HG02763 (cell line): ENCODE measurements at regions not wholly inside any gene's neighbourhood (a gene's known extent, or its start where the extent isn't known, plus 50 kb on each side); places are given as distances from the start of the nearest gene placed in this dataset.

Experiments used
- ATAC-seq: cut with Tn5 transposase; IDR thresholded peaks from one replicate; pipeline ENCODE4 v1.9.1; 2021; ENCODE audit warnings: mild to moderate bottlenecking, moderate library complexity; ENCODE audit not compliant: unreplicated experiment

GRCh38 chr15:70556779-70557178 is 206.6 kb downstream of the UACA start:
- ATAC-seq: no peak

- no peak for ATAC-seq
These were observed 207.1 kb downstream of the UACA start for GRCh38 chr15:70556151-70556741.

- no peak for ATAC-seq
These were observed 207.6 kb downstream of the UACA start for GRCh38 chr15:70555713-70556112.

DNA sequence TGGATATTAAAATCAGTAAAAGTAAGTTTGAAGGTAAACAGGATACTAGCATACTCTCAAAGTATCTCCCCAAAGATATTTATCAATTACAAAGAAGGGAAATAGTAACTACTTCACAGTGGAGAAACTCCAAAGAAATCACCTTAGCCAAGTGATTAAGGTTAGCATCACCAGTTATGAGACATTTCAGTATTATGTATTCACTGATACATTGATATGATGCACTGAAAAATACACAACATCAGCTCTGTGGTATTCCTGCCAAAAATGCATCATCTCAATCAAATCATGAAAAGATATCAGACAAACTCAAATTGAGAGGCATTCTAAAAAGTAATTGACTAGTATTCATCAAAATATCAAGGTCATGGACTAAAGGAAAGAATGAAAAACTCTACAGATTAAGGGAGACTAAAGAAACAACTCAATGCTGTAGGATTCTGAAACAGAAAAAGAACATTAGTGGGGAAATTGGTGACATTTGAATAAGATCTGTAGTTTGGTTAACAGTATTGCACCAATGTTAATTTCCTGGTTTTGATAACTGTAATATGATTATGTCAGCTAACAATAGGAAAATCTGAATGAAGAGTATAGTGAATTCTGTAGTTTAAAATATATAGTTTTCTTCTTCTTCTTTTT is 215.4 kb downstream of the UACA start:
- no peak for ATAC-seq

DNA sequence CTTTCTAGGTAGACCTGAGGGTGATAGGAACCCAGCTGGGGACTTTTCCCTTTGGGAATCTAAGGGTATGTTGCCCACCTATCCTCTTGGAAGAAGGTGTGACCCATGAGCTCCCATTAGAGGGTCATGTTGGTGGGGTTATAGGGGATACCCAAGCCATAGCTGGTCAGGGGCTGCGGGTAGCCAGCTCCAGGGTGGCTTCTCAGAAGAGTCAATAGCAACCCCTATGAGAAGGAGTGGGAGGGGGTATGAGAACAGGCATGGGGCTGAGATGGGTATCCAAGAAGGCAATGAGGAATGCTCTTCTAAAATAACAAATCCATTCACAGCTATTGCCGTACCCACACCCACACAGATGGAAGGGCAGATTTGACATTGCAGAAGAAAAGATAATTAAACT is 217.8 kb downstream of the UACA start:
- ATAC-seq: no peak

DNA sequence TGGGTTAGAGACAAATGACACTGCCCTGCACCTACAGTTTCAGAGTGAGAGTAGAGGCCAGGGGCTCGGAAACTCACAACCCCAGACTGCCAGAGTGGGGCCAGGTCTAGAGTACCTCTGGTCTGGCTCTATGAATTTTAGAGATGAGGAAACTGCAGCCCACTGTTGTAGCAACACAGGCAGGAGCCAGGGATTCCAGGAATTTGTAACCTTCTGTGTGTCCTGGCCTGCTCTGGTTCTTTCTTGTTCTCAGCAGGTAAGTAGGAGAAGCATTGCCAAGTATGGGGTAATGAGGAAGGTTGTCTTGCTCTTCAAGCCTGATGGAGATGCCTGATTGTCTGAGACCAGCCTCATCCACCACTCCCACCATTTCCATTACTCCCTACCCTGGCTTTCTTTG is 221.8 kb downstream of the UACA start:
- ATAC-seq: no peak

- no peak for ATAC-seq
These were observed 223.3 kb downstream of the UACA start for GRCh38 chr15:70539912-70540530.

- no peak for ATAC-seq
These were observed 223.9 kb downstream of the UACA start for GRCh38 chr15:70539409-70539808.

- ATAC-seq: no peak
These were observed 225.1 kb downstream of the UACA start for GRCh38 chr15:70538278-70538677.

- ATAC-seq: no peak
These were observed 227.4 kb downstream of the UACA start for GRCh38 chr15:70535955-70536338.

DNA sequence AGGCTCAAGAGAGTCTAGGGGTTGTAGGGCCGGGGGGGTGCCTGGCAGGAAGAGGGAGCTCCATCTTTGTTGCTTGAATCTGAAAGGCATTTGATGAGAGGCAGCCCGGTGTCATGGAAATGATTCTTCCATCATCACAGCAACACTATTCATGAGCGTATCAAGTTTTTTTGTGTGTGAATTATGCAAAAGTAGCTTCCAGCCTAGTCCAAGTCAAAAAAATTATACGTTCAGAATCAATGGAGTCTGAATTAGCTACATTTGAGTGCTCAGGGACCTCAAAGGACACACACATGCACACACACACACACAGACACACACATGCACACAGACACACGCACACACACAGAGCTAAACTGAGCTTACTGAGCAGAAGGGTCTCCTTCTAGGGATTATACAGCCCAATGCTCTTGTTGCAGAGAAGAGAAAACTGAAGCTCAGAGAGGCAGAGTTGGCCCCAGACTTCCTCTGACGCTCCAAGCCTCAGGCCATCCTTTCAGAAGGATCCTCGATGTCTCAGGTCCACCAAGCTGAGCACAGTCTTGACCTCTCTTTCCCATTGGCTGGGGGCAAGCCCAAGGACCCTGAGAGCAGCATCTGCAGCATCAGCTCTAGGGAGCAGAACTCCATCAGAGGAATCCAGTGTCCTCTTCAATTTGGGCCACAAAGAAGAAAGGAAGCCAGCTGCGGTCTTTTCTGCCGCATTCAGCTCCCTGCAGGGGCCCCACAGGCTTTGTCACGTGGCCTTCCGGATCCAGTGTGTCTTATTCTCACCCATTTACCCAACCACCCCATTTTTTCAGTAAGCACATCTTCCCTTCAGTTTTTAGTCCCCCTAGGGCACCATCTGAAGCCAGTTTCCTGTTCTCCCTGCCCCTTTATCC is 228.0 kb downstream of the UACA start:
- ATAC-seq: no peak

GRCh38 chr15:70533931-70534742 is 229.2 kb downstream of the UACA start:
- ATAC-seq: no peak

DNA sequence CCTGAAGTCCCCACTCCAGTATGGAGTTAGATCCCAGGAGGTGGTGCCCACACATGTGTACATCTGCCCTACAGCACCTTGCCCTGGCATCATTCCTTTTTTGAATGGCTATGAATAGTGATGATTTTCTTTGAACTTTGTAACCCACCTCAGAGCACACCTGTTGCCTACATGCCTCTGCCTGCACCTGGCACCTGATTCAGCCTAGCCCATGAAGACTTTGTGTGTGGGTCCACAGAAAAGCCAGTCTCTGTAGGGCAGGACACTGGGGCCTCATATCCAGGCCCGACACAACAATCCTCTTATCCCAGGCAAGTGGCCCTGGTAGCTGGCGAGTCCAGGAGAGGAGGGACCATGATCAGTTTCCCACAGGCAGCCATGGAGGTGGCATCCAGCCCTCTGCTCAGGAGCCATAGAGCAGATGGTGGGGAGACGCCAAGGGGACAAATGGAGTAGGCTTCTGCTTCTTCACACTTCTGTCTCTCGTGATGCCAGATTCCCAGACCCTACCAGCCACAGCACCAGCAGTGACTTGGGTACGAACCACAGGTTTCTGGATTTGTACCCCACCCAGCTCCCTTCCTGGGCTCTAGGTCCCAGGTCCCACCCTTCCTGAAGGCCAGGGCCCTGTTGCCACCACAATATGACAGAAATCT is 230.7 kb downstream of the UACA start:
- ATAC-seq: no peak

GRCh38 chr15:70531576-70531975 is 231.8 kb downstream of the UACA start:
- ATAC-seq: no peak

DNA sequence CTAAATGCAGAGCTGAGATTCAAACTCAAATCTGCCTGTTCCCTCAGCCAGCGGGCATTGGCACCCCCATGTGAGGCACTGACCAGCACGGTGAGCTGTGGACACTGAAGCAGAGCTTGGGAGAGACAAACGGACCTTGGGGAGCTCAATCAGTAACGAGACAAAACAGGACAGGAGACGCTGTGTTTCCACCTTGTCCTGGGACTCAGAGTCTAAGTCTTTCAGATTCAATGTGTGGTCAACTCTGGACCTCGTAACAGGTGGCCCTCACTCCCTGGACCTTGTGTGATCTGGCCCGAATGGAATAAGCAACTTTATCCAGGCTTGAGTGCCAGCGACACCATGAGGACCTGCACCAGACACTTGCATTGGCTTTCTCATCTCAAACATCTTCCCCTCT is 232.5 kb downstream of the UACA start:
- ATAC-seq: no peak

DNA sequence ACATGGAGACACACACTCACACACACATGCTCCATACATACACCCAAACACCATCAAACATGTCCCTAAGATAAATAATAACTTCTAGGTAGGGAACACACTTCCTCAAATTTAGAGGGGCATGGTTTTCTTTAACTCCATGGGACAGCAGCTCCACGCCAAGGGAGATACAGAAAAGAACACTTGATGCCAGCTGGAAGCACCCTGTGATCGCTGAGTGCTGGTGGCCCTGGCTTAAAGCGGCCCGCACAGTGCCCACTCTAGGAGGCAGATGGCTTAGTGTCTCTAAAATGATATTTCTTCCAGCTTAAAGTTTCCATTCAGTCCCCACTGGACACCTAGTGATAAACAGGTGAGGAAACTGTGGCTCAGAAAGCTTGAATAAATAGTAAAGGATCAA is 232.9 kb downstream of the UACA start:
- no peak for ATAC-seq

DNA sequence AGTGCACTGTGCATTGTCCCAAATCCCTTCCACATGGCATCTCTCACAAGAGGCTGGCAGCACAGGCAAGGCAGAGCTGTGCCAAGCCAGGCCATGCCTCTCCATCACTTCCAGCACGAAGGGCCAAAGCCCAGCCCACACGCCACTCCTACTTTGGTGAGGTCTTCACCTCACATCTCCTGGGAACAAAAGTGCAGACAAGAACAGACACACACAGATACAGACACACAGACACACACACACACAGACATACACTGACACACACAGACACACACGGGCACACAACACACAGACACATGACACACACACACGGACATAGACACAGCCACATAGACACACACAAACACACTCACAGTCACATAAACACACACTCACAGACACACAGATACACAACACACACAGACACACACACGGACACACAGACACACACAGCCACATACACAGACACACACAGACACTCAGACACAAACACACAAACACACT is 233.3 kb downstream of the UACA start:
- ATAC-seq: no peak

DNA sequence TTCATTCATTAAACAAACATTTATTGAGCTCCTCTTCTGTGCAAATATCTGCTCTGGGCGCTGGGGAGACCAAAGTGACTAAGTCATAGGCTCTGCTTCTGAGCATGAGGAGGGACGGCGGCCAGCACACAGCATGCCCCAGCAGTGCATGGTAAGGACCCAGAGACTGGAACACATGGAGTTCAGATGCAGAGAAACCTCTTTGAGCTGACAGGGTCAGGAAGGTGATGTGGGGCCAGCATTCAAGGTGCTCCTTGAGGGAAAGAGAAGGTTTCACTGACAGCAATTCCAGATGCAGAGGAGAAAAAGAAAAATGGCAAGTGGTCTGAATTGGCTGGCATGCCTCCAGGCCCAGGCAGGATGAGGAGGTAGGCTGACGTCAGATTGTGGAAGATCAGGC is 234.5 kb downstream of the UACA start:
- no peak for ATAC-seq

DNA sequence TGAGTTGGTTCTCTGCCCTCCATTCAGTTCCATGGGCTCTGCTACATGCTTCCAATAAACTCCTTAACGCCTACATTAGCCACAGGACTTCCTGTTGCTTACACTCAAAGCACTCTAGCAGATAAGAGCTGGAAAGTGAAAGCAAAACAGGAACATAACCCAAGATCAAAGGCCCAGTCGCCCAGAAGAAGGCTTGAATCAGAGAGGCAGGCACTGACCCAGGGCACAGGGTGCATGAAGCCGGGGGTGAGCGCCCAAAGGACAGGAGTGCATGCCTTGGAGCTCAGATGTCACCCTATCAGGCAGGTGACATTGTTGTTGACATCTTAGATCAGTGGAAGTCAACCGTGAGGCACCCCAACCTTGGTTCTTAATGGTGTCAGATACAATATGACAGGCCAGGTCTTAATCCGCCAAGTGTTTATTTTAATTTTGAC is 235.1 kb downstream of the UACA start:
- ATAC-seq: peak; percentile 63

GRCh38 chr15:70526974-70527325 is 236.4 kb downstream of the UACA start:
- no peak for ATAC-seq
